Adipocyte (in vitro differentiated cells): ENCODE measurements at regions not wholly inside any gene's neighbourhood (a gene's known extent, or its start where the extent isn't known, plus 50 kb on each side); places are given as distances from the start of the nearest gene placed in this dataset.

Experiments used
- DNase-seq: peaks from one replicate; pipeline ENCODE4 v3.0.0-alpha.2; 2015; ENCODE audit warnings: low read depth
- H3K27me3 ChIP-seq: replicated peaks from 2 replicates; pipeline ENCODE4 v1.7.0; 2013; ENCODE audit warnings: mild to moderate bottlenecking, low read length, moderate library complexity; ENCODE audit not compliant: control insufficient read depth, insufficient read depth
- H3K36me3 ChIP-seq: 2 replicates; pipeline ENCODE4 v1.7.0; 2013; ENCODE audit warnings: low read length, mild to moderate bottlenecking, moderate library complexity; ENCODE audit not compliant: control insufficient read depth, insufficient read depth, severe bottlenecking
- H3K4me1 ChIP-seq: 2 replicates; pipeline ENCODE4 v1.7.0; 2013; ENCODE audit warnings: mild to moderate bottlenecking, low read length, moderate library complexity; ENCODE audit not compliant: control insufficient read depth, insufficient read depth
- H3K4me3 ChIP-seq: 2 replicates; pipeline ENCODE4 v1.7.0; 2013; ENCODE audit warnings: mild to moderate bottlenecking, low read length, moderate library complexity
- H3K9ac ChIP-seq: 2 replicates; pipeline ENCODE4 v1.7.0; 2013; ENCODE audit warnings: mild to moderate bottlenecking, low read length, moderate library complexity
- H3K9me3 ChIP-seq: 2 replicates; pipeline ENCODE4 v1.7.0; 2013; ENCODE audit warnings: mild to moderate bottlenecking, low read length, moderate library complexity; ENCODE audit not compliant: control insufficient read depth

GRCh38 chr9:81374459-81375186 lies 314.7 kb downstream of the TLE1 start:
- H3K9me3 ChIP-seq, result no peaks in the 10 kb centered on the region
- H3K9ac ChIP-seq, result no peak overlapping the region
- H3K36me3 ChIP-seq, result no peaks in the 10 kb centered on the region
- H3K4me1 ChIP-seq, result peaks cover 11% of the 10 kb centered on the region
- no peak for DNase-seq
- H3K4me3 ChIP-seq, result no peak overlapping the region
- no peaks in the 10 kb centered on the region for H3K27me3 ChIP-seq

- H3K36me3 ChIP-seq, result no peaks in the 10 kb centered on the region
- DNase-seq, result no peak
- no peaks in the 10 kb centered on the region for H3K27me3 ChIP-seq
- H3K4me1 ChIP-seq, result peaks cover 11% of the 10 kb centered on the region
- H3K9ac ChIP-seq, result no peak overlapping the region
- no peak overlapping the region for H3K4me3 ChIP-seq
- no peaks in the 10 kb centered on the region for H3K9me3 ChIP-seq
These were observed 316.1 kb downstream of the TLE1 start for GRCh38 chr9:81373294-81373693.

GRCh38 chr9:81372628-81373191 lies 316.6 kb downstream of the TLE1 start:
- DNase-seq, result no peak
- Histone ChIP-seq H3K9ac (no peak overlapping the region), H3K27me3 (no peaks in the 10 kb centered on the region), H3K4me1 (peaks cover 11% of the 10 kb centered on the region), H3K4me3 (no peak overlapping the region), H3K36me3 (no peaks in the 10 kb centered on the region), H3K9me3 (no peaks in the 10 kb centered on the region)

DNA sequence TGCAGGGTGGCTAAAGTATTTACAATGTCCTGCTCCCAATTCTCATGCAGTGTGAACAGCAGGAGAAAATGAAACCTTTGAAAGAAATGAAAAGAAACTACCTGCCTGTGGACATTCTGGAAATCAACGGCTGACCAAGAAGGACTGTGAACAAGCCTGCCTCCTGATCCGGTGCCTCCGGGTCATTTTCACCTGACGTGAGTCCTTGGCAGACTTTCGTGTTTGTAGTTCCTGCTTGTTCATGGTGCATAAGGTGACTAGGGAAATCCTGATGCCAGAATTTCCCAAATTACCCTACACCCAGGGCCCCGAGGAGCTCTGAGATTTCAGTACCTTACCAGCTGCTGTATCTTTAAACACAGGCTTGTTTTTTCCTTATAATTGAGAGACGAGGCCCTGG lies 317.5 kb downstream of the TLE1 start:
- no peak overlapping the region for H3K4me3 ChIP-seq
- peaks cover 11% of the 10 kb centered on the region for H3K4me1 ChIP-seq
- no peak for DNase-seq
- H3K9me3 ChIP-seq, result no peaks in the 10 kb centered on the region
- H3K9ac ChIP-seq, result no peak overlapping the region
- H3K36me3 ChIP-seq, result no peaks in the 10 kb centered on the region
- no peaks in the 10 kb centered on the region for H3K27me3 ChIP-seq

GRCh38 chr9:81370650-81371049 lies 318.7 kb downstream of the TLE1 start:
- Histone ChIP-seq H3K9ac (no peak overlapping the region), H3K4me1 (peaks cover 11% of the 10 kb centered on the region), H3K9me3 (no peaks in the 10 kb centered on the region), H3K27me3 (no peaks in the 10 kb centered on the region), H3K36me3 (no peaks in the 10 kb centered on the region), H3K4me3 (no peak overlapping the region)
- DNase-seq, result no peak

- Histone ChIP-seq H3K9ac (no peak overlapping the region), H3K27me3 (no peaks in the 10 kb centered on the region), H3K4me3 (no peak overlapping the region), H3K9me3 (peaks cover 5% of the 10 kb centered on the region), H3K36me3 (no peaks in the 10 kb centered on the region), H3K4me1 (peaks cover 11% of the 10 kb centered on the region)
- DNase-seq, result no peak
These were observed 319.3 kb downstream of the TLE1 start for GRCh38 chr9:81370096-81370495.

DNA sequence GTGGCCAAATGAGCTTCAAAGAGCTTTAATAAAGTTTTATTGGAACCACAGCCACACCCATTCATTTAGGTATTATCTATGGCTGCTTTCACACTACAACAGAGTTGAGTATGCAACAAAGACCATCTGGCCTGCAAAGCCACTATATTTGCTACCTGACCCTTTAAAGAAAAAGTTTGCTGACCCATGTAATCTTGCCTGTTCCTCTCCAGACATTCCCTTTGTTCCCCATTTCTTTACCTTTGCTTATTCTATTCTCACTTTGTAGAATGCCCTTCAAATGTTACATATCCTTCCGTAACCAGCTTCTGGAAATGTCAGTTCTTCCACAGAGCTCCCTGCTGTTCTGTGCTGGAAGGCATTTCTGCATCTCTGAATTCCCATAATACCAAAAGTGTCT lies 320.2 kb downstream of the TLE1 start:
- H3K9ac ChIP-seq, result no peak overlapping the region
- H3K36me3 ChIP-seq, result no peaks in the 10 kb centered on the region
- no peak overlapping the region for H3K4me3 ChIP-seq
- H3K27me3 ChIP-seq, result no peaks in the 10 kb centered on the region
- DNase-seq, result no peak
- peaks cover 8% of the 10 kb centered on the region for H3K9me3 ChIP-seq
- peaks cover 11% of the 10 kb centered on the region for H3K4me1 ChIP-seq

DNA sequence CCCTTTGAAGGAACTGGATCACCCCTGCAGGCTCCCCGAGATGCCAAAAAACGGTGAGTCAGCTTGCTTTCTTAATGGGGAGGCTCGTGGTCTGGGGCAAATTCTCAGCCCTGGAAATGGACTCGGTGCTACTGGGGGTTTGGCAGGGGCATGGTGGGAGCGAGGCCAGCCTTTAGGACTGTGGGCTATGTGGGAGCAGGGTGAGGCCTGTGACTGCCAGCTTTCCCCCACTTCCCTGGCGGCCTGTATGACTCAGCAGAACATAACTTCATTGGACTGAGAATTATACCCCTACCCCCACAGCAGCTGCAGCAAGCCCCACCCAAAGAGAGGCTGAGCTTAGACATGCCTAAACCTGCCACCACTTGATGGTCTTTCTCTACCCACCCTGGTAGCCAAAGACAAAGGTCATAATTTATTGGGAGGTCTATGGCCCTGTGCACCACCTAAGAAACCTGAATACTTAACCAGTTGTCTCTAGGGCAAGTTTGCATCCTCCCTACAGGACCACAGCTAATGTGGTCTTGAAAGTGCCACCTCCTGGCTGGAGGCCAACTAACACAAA lies 325.3 kb downstream of the TLE1 start:
- Histone ChIP-seq H3K27me3 (no peaks in the 10 kb centered on the region), H3K9me3 (peaks cover 8% of the 10 kb centered on the region), H3K4me3 (no peak overlapping the region), H3K36me3 (no peaks in the 10 kb centered on the region), H3K9ac (no peak overlapping the region), H3K4me1 (no peaks in the 10 kb centered on the region)
- DNase-seq, result no peak

DNA sequence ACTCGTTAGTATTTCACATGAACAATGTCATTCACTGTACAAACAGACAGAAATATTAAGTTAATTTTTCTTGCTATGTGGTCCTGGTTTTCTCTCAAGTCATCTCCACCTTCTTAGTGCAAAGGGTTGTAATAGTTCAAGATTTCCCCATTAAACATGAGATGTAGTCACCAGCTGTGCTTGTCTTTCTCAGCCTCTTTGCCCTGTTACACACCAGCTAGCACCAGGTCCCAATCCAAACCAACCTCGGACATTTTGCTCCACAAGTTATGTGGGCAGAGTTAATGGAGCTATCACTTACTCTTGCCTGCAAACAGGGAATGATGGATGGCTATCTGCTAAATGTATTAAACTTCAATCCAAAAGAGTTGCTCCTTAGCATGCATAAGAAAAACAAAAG lies 328.1 kb downstream of the TLE1 start:
- H3K36me3 ChIP-seq, result no peaks in the 10 kb centered on the region
- no peak overlapping the region for H3K9ac ChIP-seq
- no peak overlapping the region for H3K4me3 ChIP-seq
- no peaks in the 10 kb centered on the region for H3K27me3 ChIP-seq
- H3K9me3 ChIP-seq, result peaks cover 8% of the 10 kb centered on the region
- no peak for DNase-seq
- no peaks in the 10 kb centered on the region for H3K4me1 ChIP-seq

GRCh38 chr9:81351166-81351565 lies 338.2 kb downstream of the TLE1 start:
- Histone ChIP-seq H3K36me3 (no peaks in the 10 kb centered on the region), H3K4me3 (no peak overlapping the region), H3K9ac (no peak overlapping the region), H3K4me1 (no peaks in the 10 kb centered on the region), H3K27me3 (no peaks in the 10 kb centered on the region), H3K9me3 (no peaks in the 10 kb centered on the region)
- DNase-seq, result no peak

DNA sequence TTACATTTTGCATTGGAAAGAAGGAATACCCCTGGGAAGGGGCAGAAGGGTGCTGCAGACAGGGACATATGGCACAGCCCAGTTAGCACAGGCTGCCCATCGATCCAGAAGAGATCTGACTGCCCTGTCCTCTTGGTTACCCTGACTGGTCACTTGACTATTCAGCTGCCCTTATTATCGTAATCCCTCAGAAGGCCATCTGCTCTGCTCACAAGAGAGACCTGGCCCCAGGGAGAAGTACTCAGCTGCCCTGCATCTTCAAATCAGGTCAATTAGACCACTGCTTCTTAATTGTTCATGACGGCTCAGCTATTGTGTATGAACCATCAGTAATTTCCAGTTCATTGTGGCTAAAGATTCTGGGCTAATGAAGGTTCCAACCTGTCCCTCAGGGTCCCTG lies 345.0 kb downstream of the TLE1 start:
- H3K9me3 ChIP-seq, result peaks cover 6% of the 10 kb centered on the region
- no peaks in the 10 kb centered on the region for H3K27me3 ChIP-seq
- no peaks in the 10 kb centered on the region for H3K4me1 ChIP-seq
- no peak for DNase-seq
- no peak overlapping the region for H3K9ac ChIP-seq
- no peak overlapping the region for H3K4me3 ChIP-seq
- no peaks in the 10 kb centered on the region for H3K36me3 ChIP-seq
